NCI-H1092 (cell line): ENCODE measurements at regions not wholly inside any gene's neighbourhood (a gene's known extent, or its start where the extent isn't known, plus 50 kb on each side); places are given as distances from the start of the nearest gene placed in this dataset.

Experiments
- DNase-seq: peaks from one replicate; lab custom pipeline; 2025; lab: John Stamatoyannopoulos, UW

DNA sequence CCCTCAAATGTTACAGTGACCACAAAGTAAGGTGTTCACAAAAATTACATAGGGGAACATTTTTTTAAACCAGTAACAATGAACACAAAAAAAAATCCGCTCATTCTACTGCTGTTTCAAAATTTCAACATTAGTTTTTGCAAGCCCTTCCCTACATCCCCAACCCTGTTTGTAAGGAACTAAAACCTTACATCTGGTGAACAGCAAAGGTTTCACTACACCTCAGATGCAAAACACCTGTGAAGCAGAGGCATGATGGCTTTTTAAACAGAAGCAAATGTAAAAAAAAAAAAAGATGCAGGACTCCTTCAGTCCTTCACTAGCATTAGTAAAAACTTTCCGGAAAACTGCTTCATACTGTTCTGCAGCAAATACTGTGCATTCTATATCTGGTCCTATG is 50.0 kb upstream of the API5 start:
- DNase-seq: no peak
